Fibroblast of pulmonary artery (primary cell): ENCODE measurements at regions not wholly inside any gene's neighbourhood (a gene's known extent, or its start where the extent isn't known, plus 50 kb on each side); places are given as distances from the start of the nearest gene placed in this dataset.

Experiments
- DNase-seq: peaks from one replicate; pipeline ENCODE4 v3.0.0-alpha.2; 2010; ENCODE audit warnings: low read depth
- H3K4me3 ChIP-seq: replicated peaks from 2 replicates; pipeline ENCODE4 v1.5.1; 2011; ENCODE audit warnings: low read depth, mild to moderate bottlenecking, control low read depth, low read length, moderate library complexity
- TF ChIP-seq, protein P1 (sequence below): IDR thresholded peaks from 2 replicates; pipeline ENCODE4 v1.5.1; 2011; ENCODE audit warnings: mild to moderate bottlenecking, control low read depth, low read length, inconsistent platforms; ENCODE audit errors: missing control alignments

DNA sequence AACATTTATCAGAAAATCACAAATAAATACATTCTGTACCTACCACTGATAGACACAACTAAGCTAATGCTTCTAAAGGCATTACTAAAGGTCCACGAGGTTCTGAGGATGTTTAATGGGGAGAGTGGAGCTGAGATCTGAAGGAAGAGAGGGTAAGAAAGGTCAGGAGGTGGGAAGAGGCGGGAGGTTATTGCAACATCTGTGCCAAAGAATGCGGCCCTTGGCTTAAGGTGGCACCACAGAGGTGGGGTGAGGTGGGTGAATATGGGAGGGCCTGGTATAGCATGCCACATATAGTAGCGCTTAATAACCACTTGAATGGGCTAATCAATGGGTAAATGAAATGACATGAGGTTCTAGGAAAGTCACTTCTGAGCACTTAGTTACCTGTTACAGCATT is 217.8 kb upstream of the ATP5MC3 start:
- DNase-seq = no peak

DNA sequence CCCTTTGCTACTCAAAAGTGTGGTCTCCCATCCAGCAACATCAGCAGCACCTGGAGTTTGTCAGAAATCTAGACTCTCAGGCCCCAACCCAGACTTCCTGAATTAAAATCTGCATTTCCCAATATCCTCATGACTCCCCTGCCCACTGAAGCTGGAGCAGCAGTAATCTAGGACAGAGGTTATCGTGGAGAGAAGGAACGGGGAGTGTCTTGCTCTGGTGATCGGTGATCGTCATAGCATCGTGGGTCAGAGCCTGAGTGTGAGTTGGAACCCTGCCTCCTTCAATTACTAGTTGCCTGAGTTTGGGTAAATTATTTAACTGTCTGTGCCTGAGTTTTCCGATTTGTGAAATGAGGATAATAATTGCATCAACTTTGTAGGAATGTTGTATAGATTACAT is 217.3 kb upstream of the ATP5MC3 start:
- DNase-seq = no peak
- TF ChIP-seq, protein P1, sequence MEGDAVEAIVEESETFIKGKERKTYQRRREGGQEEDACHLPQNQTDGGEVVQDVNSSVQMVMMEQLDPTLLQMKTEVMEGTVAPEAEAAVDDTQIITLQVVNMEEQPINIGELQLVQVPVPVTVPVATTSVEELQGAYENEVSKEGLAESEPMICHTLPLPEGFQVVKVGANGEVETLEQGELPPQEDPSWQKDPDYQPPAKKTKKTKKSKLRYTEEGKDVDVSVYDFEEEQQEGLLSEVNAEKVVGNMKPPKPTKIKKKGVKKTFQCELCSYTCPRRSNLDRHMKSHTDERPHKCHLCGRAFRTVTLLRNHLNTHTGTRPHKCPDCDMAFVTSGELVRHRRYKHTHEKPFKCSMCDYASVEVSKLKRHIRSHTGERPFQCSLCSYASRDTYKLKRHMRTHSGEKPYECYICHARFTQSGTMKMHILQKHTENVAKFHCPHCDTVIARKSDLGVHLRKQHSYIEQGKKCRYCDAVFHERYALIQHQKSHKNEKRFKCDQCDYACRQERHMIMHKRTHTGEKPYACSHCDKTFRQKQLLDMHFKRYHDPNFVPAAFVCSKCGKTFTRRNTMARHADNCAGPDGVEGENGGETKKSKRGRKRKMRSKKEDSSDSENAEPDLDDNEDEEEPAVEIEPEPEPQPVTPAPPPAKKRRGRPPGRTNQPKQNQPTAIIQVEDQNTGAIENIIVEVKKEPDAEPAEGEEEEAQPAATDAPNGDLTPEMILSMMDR = no peak
- H3K4me3 ChIP-seq = no peak overlapping the region

More for the DNA sequence above, 217.8 kb upstream of the ATP5MC3 start:
- TF ChIP-seq, protein P1 = no peak
- no peak overlapping the region for H3K4me3 ChIP-seq

GRCh38 chr2:175396696-175397095 is 215.2 kb upstream of the ATP5MC3 start:
- no peak for DNase-seq
- TF ChIP-seq, protein P1 = no peak
- H3K4me3 ChIP-seq = no peak overlapping the region

DNA sequence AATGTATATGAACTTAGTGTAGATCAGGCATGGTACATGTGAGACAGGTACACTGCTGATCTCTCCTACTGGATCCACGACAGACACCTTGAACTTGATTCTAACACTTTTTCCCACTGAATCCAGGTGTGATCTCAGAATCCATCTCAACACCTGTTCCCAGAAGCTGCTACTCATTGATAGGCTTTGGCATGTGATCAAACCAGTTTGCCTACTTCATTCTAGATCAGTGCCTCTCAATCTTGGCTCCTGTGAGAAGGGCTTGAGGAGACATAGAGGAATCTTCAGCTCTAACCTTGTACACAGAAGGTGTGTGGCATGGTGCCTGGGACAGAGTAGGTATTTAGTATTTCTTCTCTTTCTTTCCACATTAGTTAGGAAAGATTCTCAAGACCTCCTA is 212.3 kb upstream of the ATP5MC3 start:
- DNase-seq = no peak
- TF ChIP-seq, protein P1 = no peak

DNA sequence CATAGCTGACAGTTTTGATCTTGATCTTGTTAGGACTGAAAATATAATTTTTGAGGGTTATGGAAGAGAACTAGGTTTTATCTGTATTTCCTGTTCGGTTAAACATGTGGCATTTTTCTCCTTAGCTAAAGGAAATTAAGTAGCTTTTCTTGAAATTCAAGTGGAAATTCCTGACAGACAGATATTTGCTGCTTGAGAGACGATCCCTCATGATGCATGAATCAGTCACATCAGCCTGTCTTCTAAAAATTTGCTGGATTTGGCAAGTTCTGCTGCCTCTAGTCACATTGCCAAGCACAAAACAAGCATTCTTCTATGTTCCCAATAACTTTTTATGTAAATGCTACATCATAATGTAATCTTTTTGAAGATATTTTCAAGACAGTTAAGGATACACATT is 201.8 kb upstream of the ATP5MC3 start:
- H3K4me3 ChIP-seq = no peak overlapping the region
- no peak for DNase-seq
- TF ChIP-seq, protein P1 = no peak

More for the DNA sequence above, 212.3 kb upstream of the ATP5MC3 start:
- no peak overlapping the region for H3K4me3 ChIP-seq

GRCh38 chr2:175373729-175374128 is 192.2 kb upstream of the ATP5MC3 start:
- TF ChIP-seq, protein P1 = no peak
- DNase-seq = no peak
- H3K4me3 ChIP-seq = no peak overlapping the region
